SK-N-SH treated with all-trans-retinoic acid at 6 μM for 48 hours (cell line): ENCODE measurements at regions not wholly inside any gene's neighbourhood (a gene's known extent, or its start where the extent isn't known, plus 50 kb on each side); places are given as distances from the start of the nearest gene placed in this dataset.

Source experiments
- ATAC-seq: fragments of 200-7000 bp; cut with Tn5 transposase; 3 replicates; pipeline ENCODE4 v1.9.1; 2020; ENCODE audit warnings: mild to moderate bottlenecking, moderate library complexity
- ARNTL ChIP-seq: fragments of 450-650 bp; formaldehyde crosslinking; IDR thresholded peaks from 2 replicates; pipeline ENCODE4 v1.5.0; 2020; ENCODE audit warnings: low read depth, mild to moderate bottlenecking, moderate library complexity, borderline replicate concordance
- BACH2 ChIP-seq: fragments of 250-450 bp; sonication (Bioruptor Pico); IDR thresholded peaks from 2 replicates; pipeline ENCODE4 v1.9.0; 2021; ENCODE audit warnings: mild to moderate bottlenecking, borderline replicate concordance
- CSDC2 ChIP-seq: fragments of 250-450 bp; sonication (Bioruptor Pico); IDR thresholded peaks from 2 replicates; pipeline ENCODE4 v1.5.0; 2020; ENCODE audit warnings: mild to moderate bottlenecking, moderate library complexity
- ESRRG ChIP-seq: fragments of 250-450 bp; sonication (Bioruptor Pico); IDR thresholded peaks from 2 replicates; pipeline ENCODE4 v1.6.1; 2021; ENCODE audit warnings: mild to moderate bottlenecking
- GLIS3 ChIP-seq: fragments of 250-450 bp; sonication (Bioruptor Pico); IDR thresholded peaks from 2 replicates; pipeline ENCODE4 v1.5.0; 2020; ENCODE audit warnings: mild to moderate bottlenecking, moderate library complexity
- OSR1 ChIP-seq: fragments of 250-450 bp; sonication (Bioruptor Pico); IDR thresholded peaks from 2 replicates; pipeline ENCODE4 v1.8.0; 2022; ENCODE audit warnings: moderate library complexity, mild to moderate bottlenecking, inconsistent platforms
- PPARA ChIP-seq: fragments of 250-450 bp; sonication (Bioruptor Pico); IDR thresholded peaks from 2 replicates; pipeline ENCODE4 v1.5.0; 2020; ENCODE audit warnings: mild to moderate bottlenecking, borderline replicate concordance
- RARB ChIP-seq: fragments of 250-450 bp; sonication (Bioruptor Pico); IDR thresholded peaks from 2 replicates; pipeline ENCODE4 v1.8.0; 2021; ENCODE audit warnings: mild to moderate bottlenecking, moderate library complexity
- SNAI2 ChIP-seq: fragments of 250-450 bp; sonication (Bioruptor Pico); IDR thresholded peaks from 2 replicates; pipeline ENCODE4 v1.5.0; 2020; ENCODE audit warnings: mild to moderate bottlenecking, moderate library complexity
- TCF4 ChIP-seq: fragments of 250-450 bp; sonication (Bioruptor Pico); IDR thresholded peaks from 2 replicates; pipeline ENCODE4 v1.8.0; 2021; ENCODE audit warnings: mild to moderate bottlenecking, moderate library complexity, borderline replicate concordance
- TOX ChIP-seq: fragments of 250-450 bp; sonication (Bioruptor Pico); IDR thresholded peaks from 2 replicates; pipeline ENCODE4 v1.8.0; 2021; ENCODE audit warnings: mild to moderate bottlenecking, moderate library complexity, borderline replicate concordance
- ZC3H10 ChIP-seq: fragments of 250-450 bp; sonication (Bioruptor Pico); IDR thresholded peaks from 2 replicates; pipeline ENCODE4 v1.5.1; 2021; ENCODE audit warnings: mild to moderate bottlenecking, moderate library complexity
- ZFP3 ChIP-seq: fragments of 250-450 bp; sonication (Bioruptor Pico); IDR thresholded peaks from 2 replicates; pipeline ENCODE4 v1.5.0; 2020; ENCODE audit warnings: mild to moderate bottlenecking, moderate library complexity
- ZFP30 ChIP-seq: fragments of 450-650 bp; formaldehyde crosslinking; IDR thresholded peaks from 2 replicates; pipeline ENCODE4 v1.5.0; 2022; ENCODE audit warnings: mild to moderate bottlenecking, moderate library complexity
- ZNF565 ChIP-seq: fragments of 450-650 bp; formaldehyde crosslinking; conservative IDR thresholded peaks from 2 replicates; pipeline ENCODE4 v1.5.0; 2020; ENCODE audit warnings: low read depth, mild to moderate bottlenecking, moderate library complexity
- ZNF70 ChIP-seq: fragments of 450-650 bp; formaldehyde crosslinking; IDR thresholded peaks from 2 replicates; pipeline ENCODE4 v1.5.0; 2020; ENCODE audit warnings: mild to moderate bottlenecking, moderate library complexity
- ZNF8 ChIP-seq: fragments of 450-650 bp; formaldehyde crosslinking; IDR thresholded peaks from 2 replicates; pipeline ENCODE4 v1.5.0; 2020; ENCODE audit warnings: mild to moderate bottlenecking, moderate library complexity
- TF ChIP-seq, protein P1 (sequence below): fragments of 250-450 bp; sonication (Bioruptor Pico); IDR thresholded peaks from 2 replicates; pipeline ENCODE4 v1.5.0; 2020; ENCODE audit warnings: mild to moderate bottlenecking, moderate library complexity
- TF ChIP-seq, protein P2 (sequence below): fragments of 250-450 bp; sonication (Bioruptor Pico); IDR thresholded peaks from 2 replicates; pipeline ENCODE4 v1.5.1; 2021; ENCODE audit warnings: mild to moderate bottlenecking, moderate library complexity
- TF ChIP-seq, protein P3 (sequence below): fragments of 250-450 bp; sonication (Bioruptor Pico); IDR thresholded peaks from 2 replicates; pipeline ENCODE4 v1.8.0; 2021; ENCODE audit warnings: low read depth, mild to moderate bottlenecking, moderate library complexity, borderline replicate concordance
- TF ChIP-seq, protein P4 (sequence below): fragments of 250-450 bp; sonication (Bioruptor Pico); IDR thresholded peaks from 2 replicates; pipeline ENCODE4 v1.5.1; 2020; ENCODE audit warnings: low read depth, mild to moderate bottlenecking, moderate library complexity
- TF ChIP-seq, protein P5 (sequence below): fragments of 250-450 bp; sonication (Bioruptor Pico); IDR thresholded peaks from 2 replicates; pipeline ENCODE4 v1.8.0; 2020; ENCODE audit warnings: mild to moderate bottlenecking, moderate library complexity, borderline replicate concordance

DNA sequence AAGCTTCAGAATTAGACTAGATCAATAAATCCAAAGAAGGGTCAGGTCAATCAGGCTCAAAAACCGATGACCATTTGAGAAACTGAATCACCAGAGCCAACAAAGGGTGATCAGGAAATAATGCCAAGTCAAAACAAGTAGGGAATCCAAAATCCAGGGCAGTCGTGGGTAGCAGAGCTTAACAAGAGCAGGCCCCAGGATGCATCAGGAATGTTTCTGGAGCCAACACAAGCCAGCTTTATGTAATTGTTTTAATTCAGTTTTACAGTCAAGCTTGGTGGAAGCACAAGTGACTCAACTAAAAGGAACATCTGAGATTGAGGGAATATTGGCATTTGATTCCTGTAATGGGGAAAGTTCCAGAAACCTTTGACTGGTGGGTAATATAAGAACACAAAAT, 237.9 kb upstream of the EDA2R start:
- no peak for ATAC-seq
- TF ChIP-seq TOX (CRISPR knock-in tag) (no peak), TCF4 (CRISPR knock-in tag) (no peak), ZC3H10 (no peak), ZNF70 (CRISPR knock-in tag) (no peak), ZFP3 (CRISPR knock-in tag) (no peak), RARB (CRISPR knock-in tag) (no peak), BACH2 (no peak), GLIS3 (CRISPR knock-in tag) (no peak), SNAI2 (CRISPR knock-in tag) (no peak), ZNF565 (no peak), ARNTL (CRISPR knock-in tag) (no peak), ZFP30 (no peak), OSR1 (no peak), ESRRG (no peak), CSDC2 (CRISPR knock-in tag) (no peak)
- TF ChIP-seq, protein P1, sequence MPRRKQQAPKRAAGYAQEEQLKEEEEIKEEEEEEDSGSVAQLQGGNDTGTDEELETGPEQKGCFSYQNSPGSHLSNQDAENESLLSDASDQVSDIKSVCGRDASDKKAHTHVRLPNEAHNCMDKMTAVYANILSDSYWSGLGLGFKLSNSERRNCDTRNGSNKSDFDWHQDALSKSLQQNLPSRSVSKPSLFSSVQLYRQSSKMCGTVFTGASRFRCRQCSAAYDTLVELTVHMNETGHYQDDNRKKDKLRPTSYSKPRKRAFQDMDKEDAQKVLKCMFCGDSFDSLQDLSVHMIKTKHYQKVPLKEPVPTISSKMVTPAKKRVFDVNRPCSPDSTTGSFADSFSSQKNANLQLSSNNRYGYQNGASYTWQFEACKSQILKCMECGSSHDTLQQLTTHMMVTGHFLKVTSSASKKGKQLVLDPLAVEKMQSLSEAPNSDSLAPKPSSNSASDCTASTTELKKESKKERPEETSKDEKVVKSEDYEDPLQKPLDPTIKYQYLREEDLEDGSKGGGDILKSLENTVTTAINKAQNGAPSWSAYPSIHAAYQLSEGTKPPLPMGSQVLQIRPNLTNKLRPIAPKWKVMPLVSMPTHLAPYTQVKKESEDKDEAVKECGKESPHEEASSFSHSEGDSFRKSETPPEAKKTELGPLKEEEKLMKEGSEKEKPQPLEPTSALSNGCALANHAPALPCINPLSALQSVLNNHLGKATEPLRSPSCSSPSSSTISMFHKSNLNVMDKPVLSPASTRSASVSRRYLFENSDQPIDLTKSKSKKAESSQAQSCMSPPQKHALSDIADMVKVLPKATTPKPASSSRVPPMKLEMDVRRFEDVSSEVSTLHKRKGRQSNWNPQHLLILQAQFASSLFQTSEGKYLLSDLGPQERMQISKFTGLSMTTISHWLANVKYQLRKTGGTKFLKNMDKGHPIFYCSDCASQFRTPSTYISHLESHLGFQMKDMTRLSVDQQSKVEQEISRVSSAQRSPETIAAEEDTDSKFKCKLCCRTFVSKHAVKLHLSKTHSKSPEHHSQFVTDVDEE (CRISPR knock-in tag): no peak
- TF ChIP-seq, protein P2, sequence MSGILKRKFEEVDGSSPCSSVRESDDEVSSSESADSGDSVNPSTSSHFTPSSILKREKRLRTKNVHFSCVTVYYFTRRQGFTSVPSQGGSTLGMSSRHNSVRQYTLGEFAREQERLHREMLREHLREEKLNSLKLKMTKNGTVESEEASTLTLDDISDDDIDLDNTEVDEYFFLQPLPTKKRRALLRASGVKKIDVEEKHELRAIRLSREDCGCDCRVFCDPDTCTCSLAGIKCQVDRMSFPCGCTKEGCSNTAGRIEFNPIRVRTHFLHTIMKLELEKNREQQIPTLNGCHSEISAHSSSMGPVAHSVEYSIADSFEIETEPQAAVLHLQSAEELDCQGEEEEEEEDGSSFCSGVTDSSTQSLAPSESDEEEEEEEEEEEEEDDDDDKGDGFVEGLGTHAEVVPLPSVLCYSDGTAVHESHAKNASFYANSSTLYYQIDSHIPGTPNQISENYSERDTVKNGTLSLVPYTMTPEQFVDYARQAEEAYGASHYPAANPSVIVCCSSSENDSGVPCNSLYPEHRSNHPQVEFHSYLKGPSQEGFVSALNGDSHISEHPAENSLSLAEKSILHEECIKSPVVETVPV (CRISPR knock-in tag): no peak
- TF ChIP-seq, protein P3, sequence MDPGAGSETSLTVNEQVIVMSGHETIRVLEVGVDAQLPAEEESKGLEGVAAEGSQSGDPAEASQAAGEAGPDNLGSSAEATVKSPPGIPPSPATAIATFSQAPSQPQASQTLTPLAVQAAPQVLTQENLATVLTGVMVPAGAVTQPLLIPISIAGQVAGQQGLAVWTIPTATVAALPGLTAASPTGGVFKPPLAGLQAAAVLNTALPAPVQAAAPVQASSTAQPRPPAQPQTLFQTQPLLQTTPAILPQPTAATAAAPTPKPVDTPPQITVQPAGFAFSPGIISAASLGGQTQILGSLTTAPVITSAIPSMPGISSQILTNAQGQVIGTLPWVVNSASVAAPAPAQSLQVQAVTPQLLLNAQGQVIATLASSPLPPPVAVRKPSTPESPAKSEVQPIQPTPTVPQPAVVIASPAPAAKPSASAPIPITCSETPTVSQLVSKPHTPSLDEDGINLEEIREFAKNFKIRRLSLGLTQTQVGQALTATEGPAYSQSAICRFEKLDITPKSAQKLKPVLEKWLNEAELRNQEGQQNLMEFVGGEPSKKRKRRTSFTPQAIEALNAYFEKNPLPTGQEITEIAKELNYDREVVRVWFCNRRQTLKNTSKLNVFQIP (CRISPR knock-in tag): no peak
- TF ChIP-seq, protein P4, sequence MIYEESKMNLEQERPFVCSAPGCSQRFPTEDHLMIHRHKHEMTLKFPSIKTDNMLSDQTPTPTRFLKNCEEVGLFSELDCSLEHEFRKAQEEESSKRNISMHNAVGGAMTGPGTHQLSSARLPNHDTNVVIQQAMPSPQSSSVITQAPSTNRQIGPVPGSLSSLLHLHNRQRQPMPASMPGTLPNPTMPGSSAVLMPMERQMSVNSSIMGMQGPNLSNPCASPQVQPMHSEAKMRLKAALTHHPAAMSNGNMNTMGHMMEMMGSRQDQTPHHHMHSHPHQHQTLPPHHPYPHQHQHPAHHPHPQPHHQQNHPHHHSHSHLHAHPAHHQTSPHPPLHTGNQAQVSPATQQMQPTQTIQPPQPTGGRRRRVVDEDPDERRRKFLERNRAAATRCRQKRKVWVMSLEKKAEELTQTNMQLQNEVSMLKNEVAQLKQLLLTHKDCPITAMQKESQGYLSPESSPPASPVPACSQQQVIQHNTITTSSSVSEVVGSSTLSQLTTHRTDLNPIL: no peak
- TF ChIP-seq, protein P5, sequence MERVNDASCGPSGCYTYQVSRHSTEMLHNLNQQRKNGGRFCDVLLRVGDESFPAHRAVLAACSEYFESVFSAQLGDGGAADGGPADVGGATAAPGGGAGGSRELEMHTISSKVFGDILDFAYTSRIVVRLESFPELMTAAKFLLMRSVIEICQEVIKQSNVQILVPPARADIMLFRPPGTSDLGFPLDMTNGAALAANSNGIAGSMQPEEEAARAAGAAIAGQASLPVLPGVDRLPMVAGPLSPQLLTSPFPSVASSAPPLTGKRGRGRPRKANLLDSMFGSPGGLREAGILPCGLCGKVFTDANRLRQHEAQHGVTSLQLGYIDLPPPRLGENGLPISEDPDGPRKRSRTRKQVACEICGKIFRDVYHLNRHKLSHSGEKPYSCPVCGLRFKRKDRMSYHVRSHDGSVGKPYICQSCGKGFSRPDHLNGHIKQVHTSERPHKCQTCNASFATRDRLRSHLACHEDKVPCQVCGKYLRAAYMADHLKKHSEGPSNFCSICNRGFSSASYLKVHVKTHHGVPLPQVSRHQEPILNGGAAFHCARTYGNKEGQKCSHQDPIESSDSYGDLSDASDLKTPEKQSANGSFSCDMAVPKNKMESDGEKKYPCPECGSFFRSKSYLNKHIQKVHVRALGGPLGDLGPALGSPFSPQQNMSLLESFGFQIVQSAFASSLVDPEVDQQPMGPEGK: no peak

DNA sequence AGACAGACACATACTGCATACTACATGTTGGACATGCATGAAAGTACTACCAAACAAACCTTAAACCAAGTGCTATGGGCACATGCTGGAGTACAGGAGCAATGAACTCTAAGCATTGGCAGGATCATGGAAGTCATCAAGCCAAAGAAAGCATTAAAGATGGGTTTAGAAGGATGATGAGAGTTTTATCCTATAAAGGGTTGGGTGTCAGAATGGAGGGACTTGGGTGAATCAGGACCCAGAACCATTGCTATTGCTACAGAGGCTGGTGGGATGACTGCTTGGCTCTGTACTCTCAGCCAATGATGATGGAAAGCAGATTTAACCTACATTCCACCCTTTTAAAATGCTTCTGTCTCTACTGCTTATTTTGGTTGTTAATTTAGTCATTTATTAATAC, 233.9 kb upstream of the EDA2R start:
- no peak for TF ChIP-seq ZC3H10
- TF ChIP-seq PPARA (CRISPR knock-in tag): no peak
- TF ChIP-seq SNAI2 (CRISPR knock-in tag): no peak
- TF ChIP-seq, protein P2 (CRISPR knock-in tag): no peak
- no peak for TF ChIP-seq GLIS3 (CRISPR knock-in tag)
- ATAC-seq: no peak

DNA sequence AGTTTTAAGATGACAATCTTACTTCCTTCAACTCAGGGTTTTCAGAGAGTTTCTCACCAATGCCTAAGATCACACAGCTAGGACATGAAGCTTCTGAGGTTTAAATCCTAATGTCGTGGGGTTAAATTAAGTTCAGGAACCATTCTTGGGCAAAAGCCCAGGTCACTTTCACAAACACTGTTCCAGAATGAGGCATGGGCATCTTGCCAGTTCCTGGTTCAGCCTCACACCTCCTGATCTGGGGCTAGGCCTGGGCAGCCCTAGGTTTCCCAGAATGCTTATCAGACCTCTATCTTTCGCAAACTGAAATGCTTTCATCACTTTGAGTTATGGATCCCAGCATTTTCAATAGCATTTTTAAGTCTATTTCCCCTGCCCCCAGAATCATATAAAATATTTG, 224.8 kb upstream of the EDA2R start:
- ATAC-seq: no peak
- TF ChIP-seq, protein P3 (CRISPR knock-in tag): no peak
- TF ChIP-seq, protein P2 (CRISPR knock-in tag): no peak
- TF ChIP-seq BACH2 (no peak), ESRRG (no peak), ZFP30 (no peak), TOX (CRISPR knock-in tag) (no peak), ZFP3 (CRISPR knock-in tag) (no peak), ZNF8 (CRISPR knock-in tag) (no peak)
